Suprapubic skin (tissue), 3 donors: ENCODE measurements at regions not wholly inside any gene's neighbourhood (a gene's known extent, or its start where the extent isn't known, plus 50 kb on each side); places are given as distances from the start of the nearest gene placed in this dataset.

Source experiments
- POLR2AphosphoS5 ChIP-seq, 3 donors: sonication (generic); formaldehyde crosslinking; IDR thresholded peaks; one replicate each; pipeline ENCODE4 v1.6.1; 2017; ENCODE audit warnings: antibody characterized with exemption in 3 of 3
- TF ChIP-seq, protein P1 (sequence below), 2 donors: fragments of 200-600 bp in 1 of 2; fragments of 450-650 bp in 1 of 2; sonication (generic) in 1 of 2; IDR thresholded peaks; one replicate each; pipeline ENCODE4 v1.5.1; 2016 to 2019; ENCODE audit warnings: antibody characterized with exemption in 2 of 2, mild to moderate bottlenecking in 1 of 2, moderate library complexity in 1 of 2

DNA sequence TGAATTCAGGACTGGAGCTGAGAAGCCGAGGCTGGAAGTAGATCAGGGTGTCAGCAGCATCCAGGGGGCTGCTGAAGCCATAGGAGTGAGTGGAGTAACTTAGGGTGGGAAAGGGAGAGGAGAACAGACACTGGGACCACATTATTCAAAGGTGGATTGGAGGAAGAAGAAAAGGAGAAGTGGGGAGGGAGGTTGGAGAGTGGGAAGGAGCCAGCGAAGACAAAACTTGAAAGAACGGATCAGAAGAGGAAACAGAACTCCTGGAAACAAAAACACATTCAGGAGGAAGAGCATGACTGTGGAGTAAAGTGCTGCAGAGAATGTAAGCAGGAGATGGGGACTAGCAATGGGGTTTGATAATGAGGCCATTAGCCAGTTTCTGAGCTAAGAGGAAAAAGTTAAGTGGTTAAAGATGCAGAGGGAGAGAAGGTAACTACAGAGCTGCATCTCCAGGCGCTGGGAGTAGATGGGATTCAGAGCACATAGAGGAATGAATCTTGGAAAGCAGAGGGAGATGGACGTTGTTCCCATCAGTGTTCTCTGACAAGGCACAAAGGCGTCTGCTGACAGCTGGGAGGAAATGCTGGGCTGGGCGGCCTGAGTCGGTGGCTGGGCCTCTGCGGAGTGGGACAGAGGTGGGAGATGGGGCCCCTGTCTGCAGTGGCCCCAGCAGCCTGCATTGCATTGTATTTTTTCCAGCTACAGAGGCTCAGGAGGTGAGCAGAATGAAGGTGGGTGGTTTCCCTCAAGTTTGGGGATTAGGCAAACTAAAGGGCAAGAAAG lies 63.1 kb upstream of the LEP start:
- TF ChIP-seq, protein P1, sequence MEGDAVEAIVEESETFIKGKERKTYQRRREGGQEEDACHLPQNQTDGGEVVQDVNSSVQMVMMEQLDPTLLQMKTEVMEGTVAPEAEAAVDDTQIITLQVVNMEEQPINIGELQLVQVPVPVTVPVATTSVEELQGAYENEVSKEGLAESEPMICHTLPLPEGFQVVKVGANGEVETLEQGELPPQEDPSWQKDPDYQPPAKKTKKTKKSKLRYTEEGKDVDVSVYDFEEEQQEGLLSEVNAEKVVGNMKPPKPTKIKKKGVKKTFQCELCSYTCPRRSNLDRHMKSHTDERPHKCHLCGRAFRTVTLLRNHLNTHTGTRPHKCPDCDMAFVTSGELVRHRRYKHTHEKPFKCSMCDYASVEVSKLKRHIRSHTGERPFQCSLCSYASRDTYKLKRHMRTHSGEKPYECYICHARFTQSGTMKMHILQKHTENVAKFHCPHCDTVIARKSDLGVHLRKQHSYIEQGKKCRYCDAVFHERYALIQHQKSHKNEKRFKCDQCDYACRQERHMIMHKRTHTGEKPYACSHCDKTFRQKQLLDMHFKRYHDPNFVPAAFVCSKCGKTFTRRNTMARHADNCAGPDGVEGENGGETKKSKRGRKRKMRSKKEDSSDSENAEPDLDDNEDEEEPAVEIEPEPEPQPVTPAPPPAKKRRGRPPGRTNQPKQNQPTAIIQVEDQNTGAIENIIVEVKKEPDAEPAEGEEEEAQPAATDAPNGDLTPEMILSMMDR (IDR thresholded peaks at IDR 0.05), result no peak
- no peak for TF ChIP-seq POLR2AphosphoS5 (IDR thresholded peaks at IDR 0.05)
